D721Med (cell line): ENCODE measurements at regions not wholly inside any gene's neighbourhood (a gene's known extent, or its start where the extent isn't known, plus 50 kb on each side); places are given as distances from the start of the nearest gene placed in this dataset.

Source experiments
- DNase-seq: peaks from one replicate; pipeline ENCODE4 v3.0.0; 2011; ENCODE audit warnings: low spot score; ENCODE audit not compliant: insufficient read length
- FAIRE-seq: peaks from 2 replicates; lab custom pipeline; 2011; peaks lifted over from hg19 to GRCh38; lab: Jason Lieb, UNC
- TF ChIP-seq, protein P1 (sequence below): IDR thresholded peaks from 2 replicates; pipeline ENCODE4 v1.5.1; 2012; ENCODE audit warnings: mild to moderate bottlenecking, control low read depth; ENCODE audit not compliant: insufficient read depth; ENCODE audit errors: missing control alignments

DNA sequence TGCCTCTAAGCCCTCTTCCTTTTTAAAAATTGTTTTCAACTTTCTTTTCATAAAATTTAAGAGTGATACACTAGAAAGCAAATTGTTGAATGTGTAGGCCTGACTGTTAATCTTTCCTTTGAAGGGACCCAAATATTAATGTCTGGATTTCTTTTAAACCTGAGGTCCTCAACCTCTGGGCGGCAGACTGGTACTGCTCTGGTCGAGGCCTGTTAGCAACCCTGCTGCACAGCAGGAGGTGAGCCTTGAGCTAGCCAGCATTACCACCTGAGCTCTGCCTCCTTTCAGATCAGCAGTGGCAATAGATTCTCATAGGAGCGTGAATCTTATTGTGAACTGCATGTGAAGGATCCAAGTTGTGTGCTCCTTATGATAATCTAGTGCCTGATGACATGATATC lies 191.2 kb downstream of the MANEA start:
- TF ChIP-seq, protein P1, sequence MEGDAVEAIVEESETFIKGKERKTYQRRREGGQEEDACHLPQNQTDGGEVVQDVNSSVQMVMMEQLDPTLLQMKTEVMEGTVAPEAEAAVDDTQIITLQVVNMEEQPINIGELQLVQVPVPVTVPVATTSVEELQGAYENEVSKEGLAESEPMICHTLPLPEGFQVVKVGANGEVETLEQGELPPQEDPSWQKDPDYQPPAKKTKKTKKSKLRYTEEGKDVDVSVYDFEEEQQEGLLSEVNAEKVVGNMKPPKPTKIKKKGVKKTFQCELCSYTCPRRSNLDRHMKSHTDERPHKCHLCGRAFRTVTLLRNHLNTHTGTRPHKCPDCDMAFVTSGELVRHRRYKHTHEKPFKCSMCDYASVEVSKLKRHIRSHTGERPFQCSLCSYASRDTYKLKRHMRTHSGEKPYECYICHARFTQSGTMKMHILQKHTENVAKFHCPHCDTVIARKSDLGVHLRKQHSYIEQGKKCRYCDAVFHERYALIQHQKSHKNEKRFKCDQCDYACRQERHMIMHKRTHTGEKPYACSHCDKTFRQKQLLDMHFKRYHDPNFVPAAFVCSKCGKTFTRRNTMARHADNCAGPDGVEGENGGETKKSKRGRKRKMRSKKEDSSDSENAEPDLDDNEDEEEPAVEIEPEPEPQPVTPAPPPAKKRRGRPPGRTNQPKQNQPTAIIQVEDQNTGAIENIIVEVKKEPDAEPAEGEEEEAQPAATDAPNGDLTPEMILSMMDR: no peak
- FAIRE-seq (no peak), DNase-seq (no peak)

DNA sequence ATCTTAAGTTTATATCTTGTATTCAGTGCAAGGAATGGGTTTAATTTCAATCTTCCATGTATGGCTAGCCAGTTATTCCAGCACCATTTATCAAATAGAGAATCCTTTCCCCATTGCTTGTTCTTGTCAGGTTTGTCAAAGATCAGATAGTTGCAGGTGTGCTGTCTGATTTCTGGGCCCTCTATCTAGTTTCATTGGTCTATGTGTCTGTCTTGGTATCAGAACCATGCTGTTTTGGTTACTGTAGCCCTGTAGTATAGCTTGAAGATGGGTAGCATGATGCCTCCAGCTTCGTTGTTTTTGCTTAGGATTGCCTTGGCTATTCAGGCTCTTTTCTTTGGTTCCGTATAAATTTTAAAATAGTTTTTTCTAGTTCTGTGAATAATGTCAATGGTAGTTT lies 200.0 kb downstream of the MANEA start:
- DNase-seq: no peak
- FAIRE-seq: no peak

DNA sequence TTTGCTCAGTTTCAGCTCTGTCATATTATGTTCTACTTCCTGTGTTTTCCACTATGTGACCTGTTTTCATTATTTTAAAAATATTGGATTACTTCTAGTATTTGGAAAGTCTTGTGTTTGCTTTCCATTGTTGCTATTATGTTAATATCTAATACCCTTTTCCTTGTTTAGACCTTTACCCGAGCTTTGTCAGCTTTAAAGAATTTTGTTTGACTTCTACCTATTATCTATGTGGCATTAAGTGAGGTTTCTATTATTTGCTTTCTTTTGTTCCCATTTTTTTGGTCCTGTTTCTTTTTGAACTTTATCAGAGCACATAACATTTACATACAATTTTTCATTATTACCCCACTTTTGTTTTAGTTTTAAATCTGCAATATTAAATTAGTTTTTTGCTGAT lies 202.7 kb downstream of the MANEA start:
- TF ChIP-seq, protein P1: no peak
- no peak for DNase-seq
- peak; percentile 55 for FAIRE-seq

More for the DNA sequence above, 200.0 kb downstream of the MANEA start:
- TF ChIP-seq, protein P1: no peak

DNA sequence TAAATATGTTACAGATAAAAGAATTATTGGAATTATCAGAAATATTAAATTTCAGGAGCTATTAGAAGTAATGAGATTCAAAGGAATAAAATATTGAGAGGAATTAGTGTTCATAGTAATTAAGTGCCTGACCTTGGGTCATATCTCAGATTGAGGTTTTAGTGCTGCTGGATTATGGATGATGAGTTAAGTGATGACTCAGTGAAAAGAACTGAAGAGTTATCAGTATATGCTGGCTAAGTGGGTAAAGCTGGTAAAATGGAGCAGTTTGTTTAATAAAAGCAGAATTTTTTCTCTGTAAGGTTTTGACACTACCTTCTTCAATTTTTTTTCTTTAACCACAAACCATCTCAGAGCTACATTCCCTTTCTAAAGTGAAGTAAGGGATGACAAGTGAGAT lies 206.7 kb downstream of the MANEA start:
- TF ChIP-seq, protein P1: no peak
- DNase-seq (no peak), FAIRE-seq (peak; percentile 80)

DNA sequence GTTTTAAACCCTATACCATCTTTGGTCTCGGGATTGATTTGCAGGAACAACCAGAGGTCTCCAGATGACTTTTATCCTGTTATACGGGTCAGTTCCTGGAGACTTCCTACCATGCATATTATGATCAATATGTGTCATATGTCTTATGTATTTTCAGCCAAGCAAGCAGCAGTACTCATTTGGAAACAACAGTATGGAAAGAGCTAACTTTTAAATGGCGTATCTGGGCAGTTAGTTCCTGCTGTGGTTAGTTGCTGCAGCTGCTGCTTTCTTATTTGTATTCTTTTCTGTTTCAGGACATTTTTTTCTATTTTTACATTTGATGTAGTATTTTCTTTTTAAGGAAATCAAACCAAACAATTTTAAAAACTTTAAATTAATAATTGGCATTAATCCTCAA lies 207.5 kb downstream of the MANEA start:
- no peak for FAIRE-seq
- TF ChIP-seq, protein P1: no peak
- DNase-seq: no peak

DNA sequence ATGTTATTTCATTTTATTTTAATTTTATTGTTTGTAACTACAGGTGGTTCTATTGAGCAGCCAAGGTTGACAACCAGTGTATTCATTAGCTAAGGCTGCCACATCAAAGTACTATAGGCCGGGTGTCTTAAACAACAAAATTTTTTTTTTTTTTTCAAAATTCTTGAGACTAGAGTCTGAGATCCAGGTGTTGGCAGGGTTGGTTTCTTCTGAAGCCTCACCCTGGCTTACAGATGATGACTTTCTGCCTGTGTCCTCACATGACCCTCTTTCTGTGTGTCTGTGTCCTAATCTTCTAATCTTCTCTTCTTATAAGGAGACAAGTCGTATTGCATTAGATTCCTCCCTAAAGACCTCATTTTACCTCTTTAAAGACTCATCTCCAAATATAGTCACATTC lies 208.4 kb downstream of the MANEA start:
- peak; percentile 97 for FAIRE-seq
- TF ChIP-seq, protein P1: no peak
- DNase-seq: no peak

DNA sequence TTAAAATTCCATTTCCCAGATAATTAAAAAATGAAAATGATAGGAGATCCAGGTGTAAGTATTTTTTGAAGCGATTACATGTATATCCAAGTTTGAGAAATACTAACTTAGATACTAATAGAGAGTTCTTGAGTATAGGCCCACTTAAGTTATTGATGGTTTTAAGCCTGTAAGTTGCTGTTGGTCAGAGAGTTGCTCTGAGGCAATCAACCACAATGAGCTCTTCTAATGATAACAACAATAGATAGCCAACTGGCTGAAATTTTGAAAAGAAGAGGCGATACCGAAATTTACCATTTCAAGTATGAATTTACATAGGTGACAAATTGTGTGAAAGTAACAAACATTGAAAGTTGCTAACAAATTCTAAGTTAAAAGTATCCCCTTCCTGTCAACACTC lies 209.5 kb downstream of the MANEA start:
- TF ChIP-seq, protein P1: no peak
- DNase-seq: no peak
- no peak for FAIRE-seq
